GM12878 (cell line): ENCODE measurements at regions not wholly inside any gene's neighbourhood (a gene's known extent, or its start where the extent isn't known, plus 50 kb on each side); places are given as distances from the start of the nearest gene placed in this dataset.

ENCODE experiments used
- ATAC-seq: fragments of 200-7000 bp; cut with Tn5 transposase; 3 replicates; pipeline ENCODE4 v1.9.1; 2020; ENCODE audit warnings: mild to moderate bottlenecking, moderate library complexity
- BruUV-seq: library from RNA; stranded (reverse); fragments of 400-500 nt; replicated peaks from 2 replicates; lab custom pipeline; 2021; lab: Mats Ljungman, UMichigan
- CTCF ChIA-PET: fragments of 300-600 bp; sonication (Branson Sonifier 250); formaldehyde crosslinking; extraction: SDS; loops from one replicate; lab custom pipeline; 2021; ENCODE audit warnings: inconsistent platforms; lab: Yijun Ruan, JAX
- POLR2A ChIA-PET: fragments of 350-600 bp; formaldehyde crosslinking; extraction: SDS; loops from one replicate; lab custom pipeline; 2021; ENCODE audit warnings: inconsistent platforms; lab: Charles Lee
- RAD21 ChIA-PET: fragments of 300-600 bp; sonication (Branson Sonifier 250); formaldehyde crosslinking; loops from one replicate; lab custom pipeline; 2023; ENCODE audit warnings: antibody characterized with exemption; ENCODE audit not compliant: unreplicated experiment; lab: Charles Lee
- SMC1A ChIA-PET: fragments of 300-600 bp; sonication (Branson Sonifier 250); formaldehyde crosslinking; loops from one replicate; lab custom pipeline; 2023; ENCODE audit not compliant: unreplicated experiment, uncharacterized antibody; lab: Charles Lee
- DNase-seq: peaks from one replicate; pipeline ENCODE4 v3.0.0-alpha.2; 2011; ENCODE audit warnings: low read depth, low spot score
- FAIRE-seq: peaks from 3 replicates; lab custom pipeline; 2011; peaks lifted over from hg19 to GRCh38; lab: Jason Lieb, UNC
- H2AFZ ChIP-seq: 2 replicates; pipeline ENCODE4 v1.6.0; 2011; ENCODE audit warnings: low read depth, low read length, control low read depth; ENCODE audit not compliant: control insufficient read depth
- H3K27ac ChIP-seq: 2 replicates; pipeline ENCODE4 v1.5.1; 2011; ENCODE audit warnings: control low read depth; ENCODE audit not compliant: control insufficient read depth, insufficient read depth
- H3K27me3 ChIP-seq, 2 experiments: replicated peaks in 1 of 2; 2 replicates each; pipeline versions ENCODE4 v1.6.0 to v1.6.1; 2011; ENCODE audit warnings: low read length in 1 of 2; ENCODE audit not compliant: control insufficient read depth in 2 of 2, insufficient read depth in 2 of 2
- H3K36me3 ChIP-seq, 2 experiments: 2 replicates each; pipeline ENCODE4 v1.5.1; 2011; ENCODE audit warnings: low read length in 1 of 2; ENCODE audit not compliant: control insufficient read depth in 2 of 2, insufficient read depth in 2 of 2
- H3K4me1 ChIP-seq: 2 replicates; pipeline ENCODE4 v1.6.1; 2011; ENCODE audit warnings: mild to moderate bottlenecking, low read length, moderate library complexity, mixed read lengths; ENCODE audit not compliant: control insufficient read depth, insufficient read depth
- H3K4me2 ChIP-seq: 2 replicates; pipeline ENCODE4 v1.6.0; 2011; ENCODE audit warnings: control low read depth; ENCODE audit not compliant: control insufficient read depth, insufficient read depth
- H3K4me3 ChIP-seq: fragments of 200-600 bp; sonication (generic); 2 replicates; pipeline ENCODE4 v1.5.1; 2016
- H3K79me2 ChIP-seq: 2 replicates; pipeline ENCODE4 v1.6.0; 2011; ENCODE audit warnings: low read length; ENCODE audit not compliant: control insufficient read depth, insufficient read depth
- H3K9ac ChIP-seq: 2 replicates; pipeline ENCODE4 v1.8.0; 2011; ENCODE audit warnings: low read length, control low read depth, mixed read lengths; ENCODE audit not compliant: control insufficient read depth, insufficient read depth
- H3K9me3 ChIP-seq: replicated peaks from 3 replicates; pipeline ENCODE4 v1.5.1; 2011; ENCODE audit warnings: mild to moderate bottlenecking, low read length; ENCODE audit not compliant: control insufficient read depth, insufficient read depth
- H4K20me1 ChIP-seq: 2 replicates; pipeline ENCODE4 v1.6.0; 2011; ENCODE audit not compliant: control insufficient read depth, insufficient read depth
- CREM ChIP-seq: IDR thresholded peaks from 2 replicates; pipeline ENCODE4 v1.6.1; 2014; ENCODE audit warnings: antibody characterized with exemption, low read depth
- SMAD1 ChIP-seq: fragments of 450-650 bp; IDR thresholded peaks from 2 replicates; pipeline ENCODE4 v1.6.1; 2018; ENCODE audit warnings: mild to moderate bottlenecking, low read depth; ENCODE audit not compliant: partially characterized antibody
- STAT1 ChIP-seq: fragments of 450-650 bp; conservative IDR thresholded peaks from 2 replicates; pipeline ENCODE4 v1.6.1; 2014; ENCODE audit warnings: antibody characterized with exemption, mild to moderate bottlenecking
- USF2 ChIP-seq: IDR thresholded peaks from 2 replicates; pipeline ENCODE4 v1.6.1; 2011; ENCODE audit warnings: low read depth, low read length, improper control_type of control experiment, borderline replicate concordance
- WGBS: methylation state at CpG from one replicate; pipeline ENCODE4 v1.1.6; 2016; ENCODE audit warnings: low lambda C conversion rate; ENCODE audit not compliant: insufficient replicate concordance, insufficient coverage; ENCODE audit errors: missing lambda C conversion rate; 5-methylcytosine and 5-hydroxymethylcytosine counted together
- in situ Hi-C: fragments of 300-500 bp; cut with MboI; formaldehyde crosslinking; loops from 9 replicates; pipeline ENCODE4 v1.14.3; 2018; ENCODE audit warnings: mixed read lengths
- intact Hi-C: fragments of 100-400 bp; cut with micrococcal nuclease; formaldehyde crosslinking; loops from one replicate; pipeline ENCODE4 v1.14.2; 2022; ENCODE audit not compliant: unreplicated experiment

DNA sequence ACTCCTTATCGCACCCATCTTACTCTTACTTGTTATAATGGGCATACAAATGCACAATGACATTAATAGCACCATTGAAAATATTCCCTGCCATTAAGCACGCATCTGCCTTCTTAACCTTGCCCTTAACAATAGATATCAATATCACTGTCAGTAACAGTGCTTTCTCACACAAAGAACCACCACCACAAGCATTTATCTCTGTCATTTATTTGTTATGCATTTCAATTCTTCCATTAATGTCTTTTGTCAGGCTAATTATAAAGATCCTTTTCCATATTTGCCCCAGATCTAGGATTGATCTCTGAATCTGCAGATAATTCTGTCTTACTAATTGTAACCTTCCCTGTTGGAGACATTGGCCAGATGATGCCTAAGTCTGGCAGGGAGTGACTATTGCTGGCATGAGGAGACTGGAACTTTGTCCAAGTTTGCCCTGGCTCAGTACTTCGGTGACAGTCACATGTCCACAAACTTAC lies 419.6 kb upstream of the TGFBR2 start:
- TF ChIP-seq SMAD1, result no peak
- TF ChIP-seq USF2, result no peak
- no peak for TF ChIP-seq STAT1
- H4K20me1 ChIP-seq, result no peaks in the 10 kb centered on the region
- no peak overlapping the region for H3K4me3 ChIP-seq
- H3K9ac ChIP-seq, result no peak overlapping the region
- ChIA-PET POLR2A (no interaction called here), CTCF (interaction anchor here (5.2 kb wide), 1 partner anchor 12 kb away, joined by 31 read pairs; no protein-coding TSS in a partner anchor), SMC1A (no interaction called here), RAD21 (no interaction called here)
- no peak for FAIRE-seq
- H3K79me2 ChIP-seq, result no peaks in the 10 kb centered on the region
- in situ Hi-C loops (loop anchor here (25.0 kb wide), 1 partner anchor 1274 kb away; no protein-coding TSS in a partner anchor), intact Hi-C loops (no loop called here)
- H3K4me1 ChIP-seq, result no peaks in the 10 kb centered on the region
- H2AFZ ChIP-seq, result no peak overlapping the region
- BruUV-seq, result no TSS peak
- H3K4me2 ChIP-seq, result no peak overlapping the region
- no peak for ATAC-seq
- no peak overlapping the region for H3K27ac ChIP-seq
- no peaks in the 10 kb centered on the region for H3K36me3 ChIP-seq
- no peaks in the 10 kb centered on the region for H3K9me3 ChIP-seq
- DNase-seq, result no peak
- 15% methylated on average over 3 of the region's 3 CpGs for WGBS
- no peaks in the 10 kb centered on the region for H3K27me3 ChIP-seq

DNA sequence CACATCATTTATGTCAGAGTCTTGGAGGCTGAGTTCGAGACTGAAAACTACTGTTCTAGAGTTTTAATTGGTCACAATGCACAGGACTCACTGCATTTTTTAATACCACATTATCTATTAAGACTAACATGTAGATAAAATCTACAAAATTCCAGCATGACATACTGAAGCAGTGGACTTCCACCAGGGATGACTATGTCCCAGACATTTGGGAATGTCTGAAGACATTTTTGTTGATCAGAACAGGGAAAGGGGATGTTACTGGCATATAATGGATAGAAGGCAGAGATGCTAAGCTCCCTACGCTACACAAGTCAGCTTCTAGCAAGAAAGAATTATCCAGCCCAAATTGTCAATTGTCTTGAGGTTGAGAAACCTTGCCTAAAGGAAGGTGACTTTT lies 419.0 kb upstream of the TGFBR2 start:
- ATAC-seq, result no peak
- SMC1A ChIA-PET, result interaction anchor here (1.1 kb wide), 1 partner anchor 10 kb away, joined by 4 read pairs; no protein-coding TSS in a partner anchor

More for the DNA sequence above, 419.0 kb upstream of the TGFBR2 start:
- Histone ChIP-seq H3K4me1 (no peaks in the 10 kb centered on the region), H4K20me1 (no peaks in the 10 kb centered on the region), H3K9ac (no peak overlapping the region), H2AFZ (no peak overlapping the region), H3K27ac (no peak overlapping the region), H3K27me3 (no peaks in the 10 kb centered on the region), H3K4me2 (no peak overlapping the region), H3K79me2 (no peaks in the 10 kb centered on the region), H3K36me3 (no peaks in the 10 kb centered on the region), H3K9me3 (no peaks in the 10 kb centered on the region), H3K4me3 (no peak overlapping the region)
- intact Hi-C loops, result no loop called here
- POLR2A ChIA-PET, result no interaction called here
- no peak for FAIRE-seq
- WGBS, result 0% methylated on average over 2 of the region's 2 CpGs
- in situ Hi-C loops, result loop anchor here (25.0 kb wide), 1 partner anchor 1275 kb away; no protein-coding TSS in a partner anchor
- CTCF ChIA-PET, result interaction anchor here (5.2 kb wide), 1 partner anchor 11 kb away, joined by 31 read pairs; no protein-coding TSS in a partner anchor
- DNase-seq, result no peak
- RAD21 ChIA-PET, result no interaction called here
- no TSS peak for BruUV-seq
- no peak for TF ChIP-seq CREM
